AG09309 (cell line): ENCODE measurements at regions not wholly inside any gene's neighbourhood (a gene's known extent, or its start where the extent isn't known, plus 50 kb on each side); places are given as distances from the start of the nearest gene placed in this dataset.

Experiments
- DNase-seq: peaks from one replicate; pipeline ENCODE4 v3.0.0-alpha.2; 2010; ENCODE audit warnings: low read depth
- H3K4me3 ChIP-seq: 2 replicates; pipeline ENCODE4 v1.5.1; 2011; ENCODE audit warnings: mild to moderate bottlenecking, low read depth, low read length, moderate library complexity; ENCODE audit not compliant: control insufficient read depth
- CTCF ChIP-seq: IDR thresholded peaks from 2 replicates; pipeline ENCODE4 v1.5.1; 2011; ENCODE audit warnings: mild to moderate bottlenecking, low read depth, low read length, inconsistent platforms; ENCODE audit not compliant: insufficient read depth, control insufficient read depth; ENCODE audit errors: missing control alignments

- DNase-seq: no peak
- no peak for TF ChIP-seq CTCF
- no peak overlapping the region for H3K4me3 ChIP-seq
These were observed 164.0 kb downstream of the SOX9 start for GRCh38 chr17:72284806-72285205.

GRCh38 chr17:72287586-72287985 is 166.8 kb downstream of the SOX9 start:
- H3K4me3 ChIP-seq: no peak overlapping the region
- no peak for TF ChIP-seq CTCF
- no peak for DNase-seq

GRCh38 chr17:72294487-72294893 is 173.7 kb downstream of the SOX9 start:
- no peak for TF ChIP-seq CTCF
- no peak for DNase-seq
- H3K4me3 ChIP-seq: no peak overlapping the region

- no peak overlapping the region for H3K4me3 ChIP-seq
- TF ChIP-seq CTCF: no peak
- DNase-seq: no peak
These were observed 175.1 kb downstream of the SOX9 start for GRCh38 chr17:72295916-72296315.

GRCh38 chr17:72296456-72296855 is 175.6 kb downstream of the SOX9 start:
- TF ChIP-seq CTCF: no peak

GRCh38 chr17:72297326-72298115 is 176.7 kb downstream of the SOX9 start:
- no peak for DNase-seq
- no peak overlapping the region for H3K4me3 ChIP-seq
- no peak for TF ChIP-seq CTCF

More at GRCh38 chr17:72296456-72296855, 175.6 kb downstream of the SOX9 start:
- no peak overlapping the region for H3K4me3 ChIP-seq
- no peak for DNase-seq
